A549 (cell line): ENCODE measurements at regions not wholly inside any gene's neighbourhood (a gene's known extent, or its start where the extent isn't known, plus 50 kb on each side); places are given as distances from the start of the nearest gene placed in this dataset.

Source experiments
- ATAC-seq, 2 experiments: fragments of 200-7000 bp in 1 of 2; fragments of >200 bp in 1 of 2; cut with Nextera tagmentation in 1 of 2; cut with Tn5 transposase in 1 of 2; 3 replicates each; pipeline versions ENCODE4 v1.8.0 to v1.9.1; 2018 to 2020; ENCODE audit warnings: mild to moderate bottlenecking in 1 of 2, moderate library complexity in 1 of 2
- CTCF ChIA-PET: fragments of 300-600 bp; sonication (Branson Sonifier 250); formaldehyde crosslinking; extraction: SDS; loops from one replicate; lab custom pipeline; 2021; ENCODE audit warnings: antibody characterized with exemption, inconsistent platforms; lab: Yijun Ruan, JAX
- POLR2A ChIA-PET: fragments of 350-600 bp; formaldehyde crosslinking; extraction: SDS; loops from one replicate; lab custom pipeline; 2021; ENCODE audit warnings: antibody characterized with exemption, inconsistent platforms; lab: Yijun Ruan, JAX
- DNase-seq, 2 experiments: peaks; one replicate each; pipeline versions ENCODE4 v3.0.0 to v3.0.0-alpha.2; 2011 to 2016; ENCODE audit warnings: low read depth in 1 of 2, low spot score in 1 of 2
- FAIRE-seq: peaks from 2 replicates; lab custom pipeline; 2011; peaks lifted over from hg19 to GRCh38; lab: Jason Lieb, UNC
- H3K27ac ChIP-seq, 2 experiments: fragments of >200 bp; sonication (Bioruptor Twin); formaldehyde crosslinking; 3 replicates each; pipeline ENCODE4 v1.5.1; 2016 to 2017
- H3K4me1 ChIP-seq: fragments of >200 bp; sonication (Bioruptor Twin); formaldehyde crosslinking; 3 replicates; pipeline ENCODE4 v1.6.1; 2016
- H3K4me2 ChIP-seq: fragments of >200 bp; sonication (Bioruptor Twin); formaldehyde crosslinking; 3 replicates; pipeline ENCODE4 v1.6.1; 2016
- H3K4me3 ChIP-seq: fragments of >200 bp; sonication (Bioruptor Twin); formaldehyde crosslinking; 3 replicates; pipeline ENCODE4 v1.5.1; 2016
- H3K9me3 ChIP-seq: fragments of >200 bp; sonication (Bioruptor Twin); formaldehyde crosslinking; 3 replicates; pipeline ENCODE4 v1.6.1; 2016
- BHLHE40 ChIP-seq: IDR thresholded peaks from 2 replicates; pipeline ENCODE4 v1.6.1; 2012; ENCODE audit warnings: low read depth, low read length, inconsistent platforms
- CBX2 ChIP-seq: fragments of 200-600 bp; sonication (generic); IDR thresholded peaks from 2 replicates; pipeline ENCODE4 v1.6.1; 2016; ENCODE audit warnings: low read depth, mild to moderate bottlenecking, borderline replicate concordance
- CEBPB ChIP-seq, 2 experiments: fragments of >200 bp in 1 of 2; sonication (Bioruptor Twin) in 1 of 2; formaldehyde crosslinking in 1 of 2; IDR thresholded peaks; 2 replicates each; pipeline ENCODE4 v1.6.1; 2012 to 2016
- CHD4 ChIP-seq: fragments of 200-600 bp; sonication (generic); IDR thresholded peaks from 2 replicates; pipeline ENCODE4 v1.6.1; 2016; ENCODE audit warnings: antibody characterized with exemption, mild to moderate bottlenecking, borderline replicate concordance
- EHF ChIP-seq: fragments of 250-450 bp; sonication (Bioruptor Pico); IDR thresholded peaks from 2 replicates; pipeline ENCODE4 v1.5.0; 2020; ENCODE audit warnings: mild to moderate bottlenecking
- ELK1 ChIP-seq: fragments of 150-350 bp; IDR thresholded peaks from 2 replicates; pipeline ENCODE4 v1.6.1; 2014; ENCODE audit warnings: low read depth, mild to moderate bottlenecking, low read length
- FOSB ChIP-seq: fragments of 250-450 bp; sonication (Bioruptor Pico); IDR thresholded peaks from 2 replicates; pipeline ENCODE4 v1.5.0; 2020; ENCODE audit warnings: mild to moderate bottlenecking, moderate library complexity
- FOSL2 ChIP-seq, 2 experiments: fragments of 450-650 bp in 1 of 2; fragments of >200 bp in 1 of 2; sonication (Bioruptor Twin) in 1 of 2; formaldehyde crosslinking; IDR thresholded peaks; 2 replicates each; pipeline versions ENCODE4 v1.5.0 to v1.6.1; 2016 to 2020; ENCODE audit warnings: mild to moderate bottlenecking in 1 of 2, moderate library complexity in 1 of 2
- GATA3 ChIP-seq: IDR thresholded peaks from 2 replicates; pipeline ENCODE4 v1.6.1; 2012; ENCODE audit warnings: borderline replicate concordance
- HDAC2 ChIP-seq: fragments of 200-600 bp; sonication (generic); IDR thresholded peaks from 2 replicates; pipeline ENCODE4 v1.6.1; 2016
- HOXA7 ChIP-seq: fragments of 250-450 bp; sonication (Bioruptor Pico); IDR thresholded peaks from 2 replicates; pipeline ENCODE4 v1.5.0; 2020; ENCODE audit warnings: mild to moderate bottlenecking, moderate library complexity
- HOXB13 ChIP-seq: fragments of 250-450 bp; sonication (Bioruptor Pico); IDR thresholded peaks from 2 replicates; pipeline ENCODE4 v1.5.0; 2020; ENCODE audit warnings: low read depth, mild to moderate bottlenecking, moderate library complexity
- JUN ChIP-seq, 2 experiments: fragments of >200 bp; sonication (Bioruptor Twin); formaldehyde crosslinking; IDR thresholded peaks; 2 replicates in 1 of 2; 3 replicates in 1 of 2; pipeline ENCODE4 v1.6.1; 2016 to 2017
- JUNB ChIP-seq: fragments of >200 bp; sonication (Bioruptor Twin); formaldehyde crosslinking; IDR thresholded peaks from 2 replicates; pipeline ENCODE4 v1.6.1; 2016
- KDM1A ChIP-seq: fragments of 200-600 bp; sonication (generic); IDR thresholded peaks from 2 replicates; pipeline ENCODE4 v1.6.1; 2016; ENCODE audit warnings: low read depth, mild to moderate bottlenecking
- RAD21 ChIP-seq, 2 experiments: fragments of >200 bp in 1 of 2; sonication (Bioruptor Twin) in 1 of 2; formaldehyde crosslinking in 1 of 2; IDR thresholded peaks in 1 of 2; conservative IDR thresholded peaks in 1 of 2; 2 replicates in 1 of 2; 3 replicates in 1 of 2; pipeline ENCODE4 v1.6.1; 2012 to 2018; ENCODE audit warnings: inconsistent platforms in 1 of 2
- RFX5 ChIP-seq: fragments of 450-650 bp; IDR thresholded peaks from 2 replicates; pipeline ENCODE4 v1.7.1; 2014; ENCODE audit warnings: antibody characterized with exemption, mild to moderate bottlenecking, moderate library complexity
- RNF2 ChIP-seq: fragments of 200-600 bp; sonication (generic); IDR thresholded peaks from 2 replicates; pipeline ENCODE4 v1.6.1; 2016; ENCODE audit warnings: low read depth, mild to moderate bottlenecking, antibody characterized with exemption, moderate library complexity, borderline replicate concordance
- SREBF2 ChIP-seq: fragments of 450-650 bp; IDR thresholded peaks from 2 replicates; pipeline ENCODE4 v1.6.1; 2014; ENCODE audit warnings: mild to moderate bottlenecking, moderate library complexity
- TP53 ChIP-seq: fragments of 250-450 bp; sonication (Bioruptor Pico); IDR thresholded peaks from 2 replicates; pipeline ENCODE4 v1.5.0; 2021; ENCODE audit warnings: mild to moderate bottlenecking, moderate library complexity
- ZNF302 ChIP-seq: fragments of 250-450 bp; sonication (Bioruptor Pico); IDR thresholded peaks from 2 replicates; pipeline ENCODE4 v1.9.0; 2021; ENCODE audit warnings: inconsistent platforms, mild to moderate bottlenecking, moderate library complexity
- ZSCAN20 ChIP-seq: fragments of 250-450 bp; sonication (Bioruptor Pico); IDR thresholded peaks from 2 replicates; pipeline ENCODE4 v1.8.0; 2022; ENCODE audit warnings: mild to moderate bottlenecking, moderate library complexity
- WGBS: methylation state at CpG from one replicate; pipeline ENCODE4 v1.1.6; 2017; ENCODE audit errors: missing lambda C conversion rate; 5-methylcytosine and 5-hydroxymethylcytosine counted together
- TF ChIP-seq, protein P1 (sequence below): IDR thresholded peaks from 2 replicates; pipeline ENCODE4 v1.6.1; 2012; ENCODE audit warnings: low read depth, borderline replicate concordance
- TF ChIP-seq, protein P2 (sequence below): IDR thresholded peaks from 2 replicates; pipeline ENCODE4 v1.6.1; 2012
- TF ChIP-seq, protein P3 (sequence below): fragments of >200 bp; sonication (Bioruptor Twin); formaldehyde crosslinking; IDR thresholded peaks from 3 replicates; pipeline ENCODE4 v1.5.1; 2016
- TF ChIP-seq, protein P4 (sequence below): fragments of 250-450 bp; sonication (Bioruptor Pico); IDR thresholded peaks from 2 replicates; pipeline ENCODE4 v1.5.0; 2020; ENCODE audit warnings: low read depth, mild to moderate bottlenecking, moderate library complexity
- TF ChIP-seq, protein P5 (sequence below): fragments of 200-600 bp; sonication (generic); IDR thresholded peaks from 2 replicates; pipeline ENCODE4 v1.6.1; 2016; ENCODE audit warnings: antibody characterized with exemption, mild to moderate bottlenecking, moderate library complexity

- FAIRE-seq = no peak
- no peak for ATAC-seq
- Histone ChIP-seq H3K27ac (peak overlapping the region; percentile 60 to 63; a peak in 2 of 6 replicates), H3K4me3 (no peak overlapping the region), H3K9me3 (no peaks in the 10 kb centered on the region), H3K4me1 (peaks cover 14% of the 10 kb centered on the region; the same call in 2 of the 3 replicates), H3K4me2 (no peak overlapping the region)
- ChIA-PET CTCF (interaction anchor here (0.6 to 1.4 kb wide), 4 partner anchors 12 to 220 kb away, joined by 3 read pairs; no protein-coding TSS in a partner anchor), POLR2A (no interaction called here)
- DNase-seq = no peak
- TF ChIP-seq BHLHE40 (no peak), KDM1A (no peak), JUNB (no peak), GATA3 (no peak), CBX2 (no peak), TP53 (CRISPR knock-in tag) (no peak), SREBF2 (no peak), ELK1 (no peak)
- TF ChIP-seq, protein P1, sequence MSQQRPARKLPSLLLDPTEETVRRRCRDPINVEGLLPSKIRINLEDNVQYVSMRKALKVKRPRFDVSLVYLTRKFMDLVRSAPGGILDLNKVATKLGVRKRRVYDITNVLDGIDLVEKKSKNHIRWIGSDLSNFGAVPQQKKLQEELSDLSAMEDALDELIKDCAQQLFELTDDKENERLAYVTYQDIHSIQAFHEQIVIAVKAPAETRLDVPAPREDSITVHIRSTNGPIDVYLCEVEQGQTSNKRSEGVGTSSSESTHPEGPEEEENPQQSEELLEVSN = no peak
These were observed 156.2 kb downstream of the NFKBIZ start for GRCh38 chr3:102005551-102005950.

DNA sequence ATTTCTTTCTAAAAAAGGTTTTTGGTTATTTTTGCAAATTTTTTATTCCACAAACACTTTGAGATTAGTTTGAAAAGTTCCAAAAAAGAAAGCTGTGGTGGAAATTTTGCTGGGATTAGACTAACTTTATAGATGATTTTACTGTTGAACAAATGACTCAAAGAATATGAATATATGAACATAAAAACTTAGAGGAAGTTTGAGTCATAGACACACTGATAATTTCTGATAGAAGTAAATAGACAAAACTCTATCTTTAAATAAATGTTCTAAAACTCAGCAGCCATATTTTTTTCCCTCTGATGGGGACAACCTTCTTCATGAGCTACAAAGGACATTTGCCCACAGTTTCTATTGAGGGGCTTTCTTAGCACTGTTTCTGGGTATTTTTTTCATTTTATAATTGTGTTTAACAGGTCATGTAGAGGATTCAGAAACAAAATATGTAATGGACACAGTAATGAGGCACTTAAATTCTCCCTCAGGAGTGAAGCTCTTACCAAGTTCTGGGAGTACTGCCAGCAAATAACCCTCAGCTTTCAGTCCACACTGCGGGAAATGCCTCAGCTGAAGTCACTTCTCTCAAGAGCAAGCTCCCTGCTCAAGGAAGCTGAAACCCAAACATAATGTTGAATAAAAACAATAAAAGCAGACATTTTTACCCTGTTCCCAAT is 157.6 kb downstream of the NFKBIZ start:
- CTCF ChIA-PET = interaction anchor here (0.6 to 1.1 kb wide), 2 partner anchors 191 to 222 kb away, joined by 3 to 4 read pairs; no protein-coding TSS in a partner anchor
- H3K27ac ChIP-seq = peak overlapping the region; percentile 60 to 73
- DNase-seq (peak; percentile 11 to 56), ATAC-seq (peak in 1 of 2 experiments; percentile 67; a peak in 3 of 6 replicates), FAIRE-seq (no peak)
- 8% methylated on average over 1 of the region's 1 CpG for WGBS
- peaks cover 14% of the 10 kb centered on the region; the same call in 2 of the 3 replicates for H3K4me1 ChIP-seq
- no peak overlapping the region for H3K4me3 ChIP-seq
- peak overlapping the region; percentile 35 for H3K4me2 ChIP-seq
- POLR2A ChIA-PET = no interaction called here
- H3K9me3 ChIP-seq = no peaks in the 10 kb centered on the region
- TF ChIP-seq RAD21 (conservative IDR thresholded peaks at IDR 0.05 in 1 of 2, IDR thresholded peaks at IDR 0.05 in 1 of 2) = no peak
- TF ChIP-seq HOXB13 (CRISPR knock-in tag) = no peak
- TF ChIP-seq, protein P2, sequence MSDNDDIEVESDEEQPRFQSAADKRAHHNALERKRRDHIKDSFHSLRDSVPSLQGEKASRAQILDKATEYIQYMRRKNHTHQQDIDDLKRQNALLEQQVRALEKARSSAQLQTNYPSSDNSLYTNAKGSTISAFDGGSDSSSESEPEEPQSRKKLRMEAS = no peak
- TF ChIP-seq ELK1 = no peak
- TF ChIP-seq FOSB = no peak
- no peak for TF ChIP-seq JUN (IDR thresholded peaks at IDR 0.05)
- no peak for TF ChIP-seq RNF2
- TF ChIP-seq RFX5 = no peak
- no peak for TF ChIP-seq HOXA7
- TF ChIP-seq KDM1A = no peak
- TF ChIP-seq, protein P3, sequence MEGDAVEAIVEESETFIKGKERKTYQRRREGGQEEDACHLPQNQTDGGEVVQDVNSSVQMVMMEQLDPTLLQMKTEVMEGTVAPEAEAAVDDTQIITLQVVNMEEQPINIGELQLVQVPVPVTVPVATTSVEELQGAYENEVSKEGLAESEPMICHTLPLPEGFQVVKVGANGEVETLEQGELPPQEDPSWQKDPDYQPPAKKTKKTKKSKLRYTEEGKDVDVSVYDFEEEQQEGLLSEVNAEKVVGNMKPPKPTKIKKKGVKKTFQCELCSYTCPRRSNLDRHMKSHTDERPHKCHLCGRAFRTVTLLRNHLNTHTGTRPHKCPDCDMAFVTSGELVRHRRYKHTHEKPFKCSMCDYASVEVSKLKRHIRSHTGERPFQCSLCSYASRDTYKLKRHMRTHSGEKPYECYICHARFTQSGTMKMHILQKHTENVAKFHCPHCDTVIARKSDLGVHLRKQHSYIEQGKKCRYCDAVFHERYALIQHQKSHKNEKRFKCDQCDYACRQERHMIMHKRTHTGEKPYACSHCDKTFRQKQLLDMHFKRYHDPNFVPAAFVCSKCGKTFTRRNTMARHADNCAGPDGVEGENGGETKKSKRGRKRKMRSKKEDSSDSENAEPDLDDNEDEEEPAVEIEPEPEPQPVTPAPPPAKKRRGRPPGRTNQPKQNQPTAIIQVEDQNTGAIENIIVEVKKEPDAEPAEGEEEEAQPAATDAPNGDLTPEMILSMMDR = no peak
- peak; percentile 52 for TF ChIP-seq JUNB
- TF ChIP-seq HDAC2 = no peak
- TF ChIP-seq CEBPB (IDR thresholded peaks at IDR 0.05) = no peak
- TF ChIP-seq, protein P4, sequence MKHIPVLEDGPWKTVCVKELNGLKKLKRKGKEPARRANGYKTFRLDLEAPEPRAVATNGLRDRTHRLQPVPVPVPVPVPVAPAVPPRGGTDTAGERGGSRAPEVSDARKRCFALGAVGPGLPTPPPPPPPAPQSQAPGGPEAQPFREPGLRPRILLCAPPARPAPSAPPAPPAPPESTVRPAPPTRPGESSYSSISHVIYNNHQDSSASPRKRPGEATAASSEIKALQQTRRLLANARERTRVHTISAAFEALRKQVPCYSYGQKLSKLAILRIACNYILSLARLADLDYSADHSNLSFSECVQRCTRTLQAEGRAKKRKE (CRISPR knock-in tag) = no peak
- no peak for TF ChIP-seq EHF (CRISPR knock-in tag)
- 0 out of 2 replicates have a peak, but pooled peaks have one; percentile 66 for TF ChIP-seq ZSCAN20 (CRISPR knock-in tag)
- TF ChIP-seq, protein P5, sequence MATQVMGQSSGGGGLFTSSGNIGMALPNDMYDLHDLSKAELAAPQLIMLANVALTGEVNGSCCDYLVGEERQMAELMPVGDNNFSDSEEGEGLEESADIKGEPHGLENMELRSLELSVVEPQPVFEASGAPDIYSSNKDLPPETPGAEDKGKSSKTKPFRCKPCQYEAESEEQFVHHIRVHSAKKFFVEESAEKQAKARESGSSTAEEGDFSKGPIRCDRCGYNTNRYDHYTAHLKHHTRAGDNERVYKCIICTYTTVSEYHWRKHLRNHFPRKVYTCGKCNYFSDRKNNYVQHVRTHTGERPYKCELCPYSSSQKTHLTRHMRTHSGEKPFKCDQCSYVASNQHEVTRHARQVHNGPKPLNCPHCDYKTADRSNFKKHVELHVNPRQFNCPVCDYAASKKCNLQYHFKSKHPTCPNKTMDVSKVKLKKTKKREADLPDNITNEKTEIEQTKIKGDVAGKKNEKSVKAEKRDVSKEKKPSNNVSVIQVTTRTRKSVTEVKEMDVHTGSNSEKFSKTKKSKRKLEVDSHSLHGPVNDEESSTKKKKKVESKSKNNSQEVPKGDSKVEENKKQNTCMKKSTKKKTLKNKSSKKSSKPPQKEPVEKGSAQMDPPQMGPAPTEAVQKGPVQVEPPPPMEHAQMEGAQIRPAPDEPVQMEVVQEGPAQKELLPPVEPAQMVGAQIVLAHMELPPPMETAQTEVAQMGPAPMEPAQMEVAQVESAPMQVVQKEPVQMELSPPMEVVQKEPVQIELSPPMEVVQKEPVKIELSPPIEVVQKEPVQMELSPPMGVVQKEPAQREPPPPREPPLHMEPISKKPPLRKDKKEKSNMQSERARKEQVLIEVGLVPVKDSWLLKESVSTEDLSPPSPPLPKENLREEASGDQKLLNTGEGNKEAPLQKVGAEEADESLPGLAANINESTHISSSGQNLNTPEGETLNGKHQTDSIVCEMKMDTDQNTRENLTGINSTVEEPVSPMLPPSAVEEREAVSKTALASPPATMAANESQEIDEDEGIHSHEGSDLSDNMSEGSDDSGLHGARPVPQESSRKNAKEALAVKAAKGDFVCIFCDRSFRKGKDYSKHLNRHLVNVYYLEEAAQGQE = no peak
- 0 out of 2 replicates have a peak, but pooled peaks have one; percentile 21 for TF ChIP-seq FOSL2 (IDR thresholded peaks at IDR 0.05)
- no peak for TF ChIP-seq FOSL2 (CRISPR knock-in tag; IDR thresholded peaks at IDR 0.05)
- TF ChIP-seq ZNF302 (CRISPR knock-in tag) = no peak
- no peak for TF ChIP-seq CHD4
